ENCODE measurements at regions not wholly inside any gene's neighbourhood (a gene's known extent, or its start where the extent isn't known, plus 50 kb on each side); places are given as distances from the start of the nearest gene placed in this dataset.

DNA sequence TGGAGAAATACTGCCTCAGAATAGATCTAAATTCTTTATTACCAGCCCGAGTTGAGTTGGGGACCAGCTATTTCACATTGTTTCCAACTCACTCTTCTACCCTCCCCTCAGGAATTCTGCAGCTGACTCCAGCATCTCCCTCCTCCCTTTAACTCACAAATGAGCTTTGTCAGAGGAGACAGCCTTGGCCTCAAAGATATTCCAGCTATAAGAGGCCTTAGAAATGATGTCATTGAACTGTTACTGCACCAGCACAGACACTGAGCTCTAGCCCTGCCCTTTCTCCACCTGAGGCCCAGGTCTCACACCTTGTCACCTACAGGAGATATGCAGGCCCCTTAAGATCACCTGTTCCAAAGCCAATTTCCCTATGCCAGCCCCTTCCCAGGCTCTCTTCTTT lies 78.4 kb upstream of the ATP10B start:
- no peaks in the 10 kb centered on the region for H3K36me3 ChIP-seq (ENCODE audit: control insufficient read depth in 2 of 3, insufficient read depth in 3 of 3, low read length in 3 of 3)
- no peak overlapping the region for H3K9ac ChIP-seq (ENCODE audit: low read length in 3 of 3)
- TF ChIP-seq, protein P1, sequence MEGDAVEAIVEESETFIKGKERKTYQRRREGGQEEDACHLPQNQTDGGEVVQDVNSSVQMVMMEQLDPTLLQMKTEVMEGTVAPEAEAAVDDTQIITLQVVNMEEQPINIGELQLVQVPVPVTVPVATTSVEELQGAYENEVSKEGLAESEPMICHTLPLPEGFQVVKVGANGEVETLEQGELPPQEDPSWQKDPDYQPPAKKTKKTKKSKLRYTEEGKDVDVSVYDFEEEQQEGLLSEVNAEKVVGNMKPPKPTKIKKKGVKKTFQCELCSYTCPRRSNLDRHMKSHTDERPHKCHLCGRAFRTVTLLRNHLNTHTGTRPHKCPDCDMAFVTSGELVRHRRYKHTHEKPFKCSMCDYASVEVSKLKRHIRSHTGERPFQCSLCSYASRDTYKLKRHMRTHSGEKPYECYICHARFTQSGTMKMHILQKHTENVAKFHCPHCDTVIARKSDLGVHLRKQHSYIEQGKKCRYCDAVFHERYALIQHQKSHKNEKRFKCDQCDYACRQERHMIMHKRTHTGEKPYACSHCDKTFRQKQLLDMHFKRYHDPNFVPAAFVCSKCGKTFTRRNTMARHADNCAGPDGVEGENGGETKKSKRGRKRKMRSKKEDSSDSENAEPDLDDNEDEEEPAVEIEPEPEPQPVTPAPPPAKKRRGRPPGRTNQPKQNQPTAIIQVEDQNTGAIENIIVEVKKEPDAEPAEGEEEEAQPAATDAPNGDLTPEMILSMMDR (IDR thresholded peaks at IDR 0.05; ENCODE audit: borderline replicate concordance, extremely low read depth, insufficient read depth) = no peak

DNA sequence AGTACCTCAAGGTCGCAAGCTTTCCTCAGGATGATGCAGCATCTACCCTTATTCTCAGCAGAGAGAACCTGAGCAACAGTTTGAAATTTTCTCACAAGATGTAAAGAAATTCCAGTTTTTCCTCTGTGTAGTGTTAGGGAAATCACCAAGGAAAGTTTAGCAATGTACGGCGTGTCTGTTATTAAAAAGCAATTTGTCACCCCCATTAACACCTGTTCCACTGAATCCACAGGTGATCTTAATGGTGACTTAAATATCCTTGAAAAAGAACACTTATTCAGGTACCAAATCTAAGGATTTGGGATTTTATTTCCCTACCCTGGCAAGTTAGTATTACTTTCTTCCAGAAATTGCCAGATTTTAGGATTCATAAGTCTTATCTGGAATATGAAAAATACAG lies 77.9 kb upstream of the ATP10B start:
- TF ChIP-seq, protein P1 (IDR thresholded peaks at IDR 0.05; ENCODE audit: borderline replicate concordance, extremely low read depth, insufficient read depth) = no peak
- FAIRE-seq (no peak), DNase-seq (no peak)
- peaks cover 0 to 10% (median 0%) of the 10 kb centered on the region in 3 donors for H3K4me1 ChIP-seq (ENCODE audit: control insufficient read depth in 2 of 3, insufficient read depth in 2 of 3, low read depth in 1 of 3, low read length in 3 of 3)
- no peak overlapping the region for H3K27ac ChIP-seq (ENCODE audit: low read depth in 2 of 2, low read length in 2 of 2)
- H3K27me3 ChIP-seq (ENCODE audit: control insufficient read depth, insufficient read depth, low read length) = no peaks in the 10 kb centered on the region
- intact Hi-C loops (cut with DNase I) = no loop called here
- H3K36me3 ChIP-seq (ENCODE audit: control insufficient read depth in 2 of 3, insufficient read depth in 3 of 3, low read length in 3 of 3) = no peaks in the 10 kb centered on the region
- no peaks in the 10 kb centered on the region for H3K9me3 ChIP-seq (ENCODE audit: control insufficient read depth in 2 of 3, insufficient read depth in 1 of 3, low read length in 3 of 3)
- H3K4me3 ChIP-seq (ENCODE audit: low read length in 3 of 3) = no peak overlapping the region
- H3K9ac ChIP-seq (ENCODE audit: low read length in 3 of 3) = no peak overlapping the region

More for the DNA sequence above, 78.4 kb upstream of the ATP10B start:
- FAIRE-seq = no peak
- H3K4me3 ChIP-seq (ENCODE audit: low read length in 3 of 3) = no peak overlapping the region
- no peaks in the 10 kb centered on the region for H3K9me3 ChIP-seq (ENCODE audit: control insufficient read depth in 2 of 3, insufficient read depth in 1 of 3, low read length in 3 of 3)
- no peak overlapping the region for H3K27ac ChIP-seq (ENCODE audit: low read depth in 2 of 2, low read length in 2 of 2)
- intact Hi-C loops (cut with DNase I) = no loop called here
- H3K4me1 ChIP-seq (ENCODE audit: control insufficient read depth in 2 of 3, insufficient read depth in 2 of 3, low read depth in 1 of 3, low read length in 3 of 3) = peaks cover 0 to 5% (median 0%) of the 10 kb centered on the region in 3 donors
- DNase-seq = peak in 4 of 5 donors; percentile 54 to 92 (median 71)
- H3K27me3 ChIP-seq (ENCODE audit: control insufficient read depth, insufficient read depth, low read length) = no peaks in the 10 kb centered on the region

DNA sequence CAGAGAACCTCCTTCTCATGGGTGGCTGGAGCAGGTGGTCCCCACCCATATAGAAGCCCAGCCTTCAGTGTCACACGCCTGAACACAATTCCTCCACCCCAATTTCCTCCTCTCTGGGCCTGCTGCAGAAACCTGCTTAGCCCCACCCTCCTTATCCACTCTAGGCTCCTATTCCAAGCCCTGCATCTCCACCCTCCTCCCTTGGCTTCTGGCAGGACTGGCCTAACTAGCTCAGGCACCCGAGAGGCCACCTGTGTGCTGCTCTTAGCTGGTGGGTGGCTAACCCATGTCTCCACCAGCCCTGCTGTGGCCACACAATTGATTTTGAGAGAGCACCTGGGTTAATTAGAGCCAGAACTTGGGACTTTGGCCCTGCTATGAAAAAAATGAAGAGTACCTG lies 77.3 kb upstream of the ATP10B start:
- TF ChIP-seq, protein P1 (IDR thresholded peaks at IDR 0.05; ENCODE audit: borderline replicate concordance, extremely low read depth, insufficient read depth) = no peak
- FAIRE-seq = no peak
- no peaks in the 10 kb centered on the region for H3K9me3 ChIP-seq (ENCODE audit: control insufficient read depth in 2 of 3, insufficient read depth in 1 of 3, low read length in 3 of 3)
- H3K36me3 ChIP-seq (ENCODE audit: control insufficient read depth in 2 of 3, insufficient read depth in 3 of 3, low read length in 3 of 3) = no peaks in the 10 kb centered on the region
- no peaks in the 10 kb centered on the region for H3K27me3 ChIP-seq (ENCODE audit: control insufficient read depth, insufficient read depth, low read length)
- H3K4me3 ChIP-seq (ENCODE audit: low read length in 3 of 3) = no peak overlapping the region
- H3K9ac ChIP-seq (ENCODE audit: low read length in 3 of 3) = no peak overlapping the region
- H3K4me1 ChIP-seq (ENCODE audit: control insufficient read depth in 2 of 3, insufficient read depth in 2 of 3, low read depth in 1 of 3, low read length in 3 of 3) = peaks cover 0 to 15% (median 2%) of the 10 kb centered on the region in 3 donors
- DNase-seq = no peak
- H3K27ac ChIP-seq (ENCODE audit: low read depth in 2 of 2, low read length in 2 of 2) = no peak overlapping the region
- intact Hi-C loops (cut with DNase I) = no loop called here

DNA sequence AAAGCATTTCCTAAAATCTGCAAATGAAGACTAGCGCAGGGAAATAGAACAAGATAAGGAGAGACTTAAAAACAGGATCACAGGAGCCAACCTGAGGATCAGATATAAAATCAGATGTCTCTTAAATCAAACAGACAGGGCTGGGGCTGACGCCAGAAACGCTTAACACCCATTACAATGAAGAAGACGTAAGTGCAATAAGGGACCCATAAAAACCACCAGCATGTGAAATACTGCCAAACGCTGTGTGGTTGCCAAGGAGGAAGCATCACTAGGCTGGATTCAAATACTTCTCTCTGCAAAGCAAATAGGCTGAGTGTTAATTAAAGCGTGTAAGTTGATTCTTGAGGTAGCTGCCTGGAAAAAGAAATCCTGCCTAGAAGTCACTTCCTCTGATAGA lies 74.4 kb upstream of the ATP10B start:
- Histone ChIP-seq H3K27me3 (ENCODE audit: control insufficient read depth, insufficient read depth, low read length) (no peaks in the 10 kb centered on the region), H3K36me3 (ENCODE audit: control insufficient read depth in 2 of 3, insufficient read depth in 3 of 3, low read length in 3 of 3) (no peaks in the 10 kb centered on the region), H3K27ac (ENCODE audit: low read depth in 2 of 2, low read length in 2 of 2) (no peak overlapping the region), H3K9ac (ENCODE audit: low read length in 3 of 3) (no peak overlapping the region), H3K4me3 (ENCODE audit: low read length in 3 of 3) (no peak overlapping the region), H3K4me1 (ENCODE audit: control insufficient read depth in 2 of 3, insufficient read depth in 2 of 3, low read depth in 1 of 3, low read length in 3 of 3) (peaks cover 0 to 17% (median 6%) of the 10 kb centered on the region in 3 donors), H3K9me3 (ENCODE audit: control insufficient read depth in 2 of 3, insufficient read depth in 1 of 3, low read length in 3 of 3) (no peaks in the 10 kb centered on the region)
- DNase-seq = peak in 3 of 5 donors; percentile 73 to 84 (median 82)
- FAIRE-seq = no peak
- TF ChIP-seq, protein P1 (IDR thresholded peaks at IDR 0.05; ENCODE audit: borderline replicate concordance, extremely low read depth, insufficient read depth) = no peak
- intact Hi-C loops (cut with DNase I) = no loop called here

Data from kidney (tissue), 13 donors.